GM04503 (cell line): ENCODE measurements at regions not wholly inside any gene's neighbourhood (a gene's known extent, or its start where the extent isn't known, plus 50 kb on each side); places are given as distances from the start of the nearest gene placed in this dataset.
"Not testable (repeated sequence)": the region's sequence is repeated elsewhere in the genome, so short reads cannot be mapped to it uniquely, and the experiment has no call there.

Source experiments
- DNase-seq: peaks from one replicate; pipeline ENCODE4 v3.0.0-alpha.2; 2012; ENCODE audit warnings: low read depth

DNA sequence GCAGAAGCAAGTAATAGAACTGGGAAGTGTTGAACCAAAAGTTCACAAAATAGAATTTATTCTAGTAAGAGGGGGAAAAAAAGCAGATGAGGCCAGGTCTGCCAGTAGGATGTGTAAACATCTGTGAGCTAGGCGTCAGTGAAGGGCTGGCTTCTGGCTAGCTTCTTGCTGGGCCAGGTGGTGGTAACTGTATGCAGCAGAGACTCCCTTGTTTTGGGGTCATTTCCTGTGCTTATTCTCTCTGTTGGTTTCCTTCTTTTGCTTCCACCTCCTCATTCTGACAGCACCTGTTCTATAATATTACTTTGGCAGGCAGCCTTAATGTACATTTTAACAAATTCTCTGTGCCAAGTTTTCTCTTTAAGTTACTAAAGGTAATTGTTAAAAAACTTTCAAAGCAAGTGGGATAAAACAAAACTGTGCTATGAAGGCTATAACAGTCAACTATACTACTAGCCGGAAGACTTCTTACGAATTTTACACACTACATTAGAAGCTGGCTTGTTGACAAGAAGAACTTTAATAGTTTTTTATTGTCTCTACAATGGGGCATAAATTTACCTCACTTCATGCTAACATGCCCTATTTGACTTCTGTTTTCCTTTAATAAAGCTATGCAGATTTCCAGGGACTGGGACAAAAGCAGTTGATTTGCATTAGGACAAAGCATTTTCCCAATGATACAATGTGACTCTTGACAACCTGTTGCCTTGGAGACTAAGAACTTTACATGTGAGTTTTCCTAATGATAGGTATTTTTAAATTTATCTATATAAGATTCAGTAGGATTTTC lies 318.8 kb upstream of the NAALADL2 start:
- no peak for DNase-seq

DNA sequence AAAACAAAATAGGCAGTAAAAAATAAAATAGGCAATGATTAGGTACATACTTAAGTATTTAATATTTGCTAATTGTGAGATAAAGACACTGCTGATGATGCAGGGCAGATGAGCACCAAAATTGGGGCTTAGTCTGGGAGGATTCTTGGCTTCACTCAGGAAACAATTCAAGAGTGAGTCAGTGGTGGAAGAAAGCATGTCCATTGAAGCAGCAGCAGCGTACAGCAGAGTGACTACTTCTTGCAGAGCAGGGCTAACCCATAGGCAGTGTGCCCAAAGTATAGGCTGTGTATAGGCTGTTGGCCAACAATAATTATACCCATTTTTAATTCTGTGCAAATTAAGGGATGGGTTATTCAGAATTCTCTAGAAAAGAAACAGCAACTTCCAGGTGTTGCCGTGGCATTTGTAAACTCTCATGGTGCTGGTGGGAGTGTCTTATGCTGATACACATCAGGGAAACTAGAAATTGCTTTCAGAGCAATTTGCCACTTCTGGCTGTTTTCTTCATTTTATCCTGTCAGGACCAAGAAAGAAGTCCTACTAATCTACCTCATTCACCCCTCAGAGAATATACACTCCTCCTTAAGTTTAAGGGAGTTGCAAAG lies 317.3 kb upstream of the NAALADL2 start:
- no peak for DNase-seq

DNA sequence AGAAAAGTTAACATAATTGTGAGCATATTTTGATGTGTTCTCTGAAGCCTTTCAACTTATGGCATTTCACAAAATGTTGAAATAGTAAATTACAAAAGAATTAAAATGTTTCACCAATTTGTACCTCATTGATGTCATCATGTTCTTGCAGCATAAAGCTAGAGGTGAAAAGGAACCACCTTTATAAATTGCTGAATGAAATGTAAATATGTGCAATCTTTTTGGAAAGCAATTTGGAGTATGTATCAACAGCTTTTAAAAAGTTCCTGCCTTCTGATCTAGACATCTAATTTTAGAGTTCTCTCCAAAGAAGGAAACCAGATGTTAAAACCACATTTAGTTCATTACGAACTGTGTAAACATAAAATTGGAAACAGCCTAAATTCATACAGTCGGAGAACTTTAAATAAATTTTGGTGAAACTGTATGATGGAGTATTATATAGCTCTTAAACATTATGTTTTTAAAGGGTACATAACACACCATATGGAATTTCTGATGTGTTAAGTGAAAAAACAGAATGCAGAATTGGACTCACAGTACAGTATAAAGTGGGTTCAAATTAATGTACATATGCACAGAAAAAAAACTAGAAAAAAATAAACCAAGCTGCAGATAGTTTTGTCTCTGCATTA lies 311.2 kb upstream of the NAALADL2 start:
- DNase-seq, result no peak

DNA sequence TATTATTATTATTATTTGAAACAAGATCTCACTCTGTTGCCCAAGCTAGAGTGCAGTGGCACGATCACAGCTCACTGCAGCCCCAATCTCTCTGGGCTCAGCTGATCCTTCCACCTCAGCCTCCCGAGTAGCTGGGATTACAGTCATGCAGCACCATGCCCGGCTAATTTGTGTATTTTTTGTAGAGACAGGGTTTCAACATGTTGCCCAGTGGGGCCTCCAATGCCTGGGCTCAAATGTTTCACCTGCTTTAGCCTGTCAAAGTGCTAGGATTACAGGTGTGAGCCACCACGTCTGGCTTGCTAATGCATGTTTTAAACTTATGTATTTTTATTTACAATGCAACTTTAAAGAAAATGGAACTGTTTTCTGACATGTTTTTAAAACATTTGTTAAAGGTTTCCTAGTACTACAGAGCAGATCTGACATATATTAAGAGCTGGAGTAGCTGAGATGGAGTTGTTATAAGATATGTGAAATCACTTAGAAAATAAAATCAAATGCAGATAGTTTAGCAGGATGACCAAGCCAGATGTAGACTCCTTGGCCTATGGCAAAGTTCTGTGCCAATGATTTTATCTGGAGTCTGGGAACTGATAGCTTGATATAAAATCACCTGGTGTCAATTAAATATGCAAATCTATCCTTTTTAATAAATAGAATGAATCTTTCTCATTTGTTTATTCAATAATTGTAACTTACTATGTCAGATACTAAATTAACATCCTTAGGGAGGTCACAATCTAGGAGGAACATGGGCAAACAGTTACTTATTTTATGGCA lies 310.1 kb upstream of the NAALADL2 start:
- DNase-seq, result no peak

DNA sequence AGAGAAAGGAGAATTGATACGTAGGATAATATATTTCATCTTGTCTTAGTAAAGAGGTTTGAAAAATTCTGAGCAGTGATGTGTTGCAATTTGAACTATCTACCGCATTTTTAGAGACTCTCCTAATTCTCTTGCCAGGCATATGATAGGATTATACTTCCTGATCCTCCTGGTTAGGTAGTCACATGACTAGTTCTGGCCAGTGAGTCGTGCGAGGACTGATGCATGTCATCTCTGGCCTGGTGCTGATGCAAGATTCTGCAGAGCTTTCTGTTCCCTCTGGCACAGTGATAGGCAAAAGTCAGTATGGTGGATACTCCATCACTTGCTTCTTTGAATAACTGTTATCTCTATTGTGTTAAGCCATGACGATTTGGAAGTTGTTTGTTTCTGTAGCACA lies 277.6 kb upstream of the NAALADL2 start:
- DNase-seq, result no peak

DNA sequence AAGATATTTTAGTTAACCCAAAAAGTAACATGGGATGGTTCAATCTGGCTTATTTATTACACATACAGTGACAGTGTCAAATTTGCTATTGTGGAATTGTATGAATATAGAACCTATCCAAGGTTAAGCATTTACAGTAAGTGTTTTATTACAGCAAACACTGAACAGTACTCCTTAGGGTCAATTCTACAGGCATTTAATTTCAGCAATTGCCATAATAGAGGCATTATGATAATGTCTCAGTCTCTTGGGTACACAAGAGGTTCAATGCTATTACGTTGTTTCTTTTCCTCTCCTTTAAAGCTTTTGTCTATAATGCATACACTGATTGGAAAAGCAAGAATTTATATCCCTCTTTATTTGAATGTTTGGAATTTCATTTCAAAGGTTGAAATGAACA lies 275.7 kb upstream of the NAALADL2 start:
- no peak for DNase-seq

DNA sequence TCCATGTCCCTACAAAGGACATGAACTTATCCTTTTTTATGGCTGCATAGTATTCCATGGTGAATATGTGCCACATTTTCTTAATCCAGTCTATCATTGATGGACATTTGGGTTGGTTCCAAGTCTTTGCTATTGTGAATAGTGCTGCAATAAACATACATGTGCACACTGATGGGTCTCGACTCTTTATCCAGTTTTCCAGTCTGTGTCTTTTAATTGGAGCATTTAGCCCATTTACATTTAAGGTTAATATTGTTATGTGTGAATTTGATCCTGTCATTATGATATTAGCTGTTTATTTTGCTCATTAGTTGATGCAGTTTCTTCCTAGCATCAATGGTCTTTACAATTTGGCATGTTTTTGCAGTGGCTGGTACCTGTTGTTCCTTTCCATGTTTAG lies 272.0 kb upstream of the NAALADL2 start:
- DNase-seq, result not testable (repeated sequence)

DNA sequence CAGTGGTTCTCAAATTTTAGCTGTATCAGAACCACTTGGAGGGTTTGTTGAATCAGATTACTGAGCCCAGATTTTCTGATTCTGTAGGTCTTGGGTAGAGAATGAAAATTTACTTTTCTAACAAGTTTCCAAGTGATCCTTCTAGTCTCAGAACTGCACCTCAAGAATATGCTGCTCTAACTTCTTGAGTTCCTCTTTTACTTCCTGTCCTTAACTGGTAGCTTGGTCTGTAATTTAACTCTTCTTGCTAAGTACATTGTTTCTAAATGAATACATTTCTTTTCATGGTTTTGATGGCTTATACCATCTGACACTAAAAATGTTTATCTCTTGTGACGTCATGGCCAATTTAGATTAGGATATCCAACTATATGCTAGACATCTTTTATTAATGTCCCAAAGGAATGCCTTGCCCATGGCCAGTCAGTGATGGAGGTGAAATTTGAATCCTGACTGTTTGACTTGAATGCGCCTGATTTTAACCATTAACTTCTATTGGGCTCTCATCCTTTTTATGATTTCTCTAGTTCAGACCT lies 262.6 kb upstream of the NAALADL2 start:
- DNase-seq, result no peak

DNA sequence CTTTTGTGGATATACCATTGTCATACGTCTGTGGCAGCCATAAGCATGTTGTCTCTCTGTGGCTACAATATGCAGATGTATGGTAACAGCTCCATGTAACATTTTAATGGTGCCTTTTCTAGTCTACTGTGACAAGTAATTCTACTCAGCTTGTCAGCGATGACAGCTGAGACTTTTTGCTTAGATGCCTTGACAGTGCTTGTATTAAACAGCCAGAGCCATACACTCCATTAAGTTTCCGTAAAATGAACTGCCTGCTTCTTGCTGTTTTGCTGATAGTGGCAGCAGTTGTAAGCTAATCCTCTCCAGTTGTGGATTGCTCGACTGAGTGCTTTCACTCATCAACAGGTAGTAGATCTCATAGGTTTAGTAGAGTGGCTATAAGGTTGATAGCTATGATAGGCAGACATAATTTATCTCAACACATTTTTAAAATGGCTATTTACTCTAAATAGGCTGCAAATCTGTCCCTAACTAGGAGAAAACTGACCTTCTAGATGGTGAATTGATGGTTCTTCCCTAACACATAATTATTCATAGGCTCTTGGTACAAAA lies 260.2 kb upstream of the NAALADL2 start:
- no peak for DNase-seq

DNA sequence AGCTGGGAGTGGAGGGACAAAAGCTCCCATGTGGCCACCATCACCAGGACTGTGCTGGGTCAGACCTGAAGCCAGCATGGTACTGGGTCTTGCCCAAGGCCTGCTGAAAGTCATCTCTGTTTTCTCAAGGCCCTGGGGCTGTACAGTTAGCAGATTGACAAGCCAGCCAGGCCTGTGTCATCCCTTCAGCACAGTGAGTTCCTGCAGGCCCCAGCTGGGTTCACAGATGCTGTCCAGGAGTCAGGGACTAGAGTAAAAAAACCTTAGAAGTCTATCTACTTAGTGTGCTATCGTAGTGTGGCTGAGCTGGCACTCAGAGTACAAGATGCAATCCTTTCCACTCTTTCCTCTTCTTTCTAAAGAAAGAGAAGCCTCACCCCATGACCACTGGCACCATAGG lies 246.0 kb upstream of the NAALADL2 start:
- no peak for DNase-seq

DNA sequence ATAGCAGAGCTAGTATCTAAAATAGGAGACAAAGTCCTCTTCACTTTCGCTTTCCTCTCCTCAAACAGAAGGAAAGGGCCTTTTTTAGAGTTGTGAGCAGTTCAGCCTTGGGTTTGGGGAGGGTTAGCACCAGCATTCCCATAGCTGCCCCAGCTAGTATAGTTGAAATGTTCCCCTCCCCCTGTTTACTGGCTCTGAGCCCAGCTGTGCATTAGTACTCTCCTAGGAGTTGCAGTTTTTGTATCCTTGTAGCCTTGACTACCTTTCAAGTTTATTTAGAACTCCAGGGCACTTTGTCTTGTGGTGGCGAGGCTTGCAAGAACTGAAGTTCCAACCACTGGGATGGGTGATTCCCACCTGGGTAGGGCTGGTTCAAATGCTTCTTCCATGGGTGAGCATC lies 245.1 kb upstream of the NAALADL2 start:
- DNase-seq, result no peak

DNA sequence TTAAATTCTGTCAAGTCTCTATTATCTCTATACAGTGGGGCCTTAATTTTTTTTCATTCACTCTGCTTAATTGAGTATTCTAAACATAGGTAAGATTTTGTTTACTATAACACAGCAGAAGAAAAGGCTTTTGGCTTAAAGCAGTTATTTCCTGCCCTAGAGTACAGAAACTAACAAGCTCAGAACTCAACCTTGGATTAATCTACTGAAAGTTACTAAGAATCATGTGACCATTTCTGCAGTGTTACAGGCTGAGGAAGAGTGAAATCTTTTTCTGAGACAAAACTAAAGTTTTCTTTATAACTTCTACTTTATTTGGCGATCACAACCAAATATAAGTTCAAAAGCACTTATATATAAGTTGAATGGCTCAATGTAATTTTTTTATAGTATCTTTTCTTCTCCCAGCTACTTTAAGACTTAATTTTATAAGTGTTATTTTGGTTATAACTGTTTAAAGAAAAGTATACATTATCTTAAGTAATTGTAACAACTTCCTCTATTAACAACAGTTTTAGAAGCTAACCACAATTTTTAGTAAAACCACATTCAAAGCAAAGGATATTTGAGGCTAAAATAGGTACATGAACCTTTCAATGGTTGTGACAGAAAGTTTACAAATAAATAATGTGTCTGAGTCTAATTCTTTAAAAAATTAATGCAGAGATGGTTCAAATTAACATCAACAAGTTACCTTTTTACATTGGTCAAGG lies 240.6 kb upstream of the NAALADL2 start:
- no peak for DNase-seq

DNA sequence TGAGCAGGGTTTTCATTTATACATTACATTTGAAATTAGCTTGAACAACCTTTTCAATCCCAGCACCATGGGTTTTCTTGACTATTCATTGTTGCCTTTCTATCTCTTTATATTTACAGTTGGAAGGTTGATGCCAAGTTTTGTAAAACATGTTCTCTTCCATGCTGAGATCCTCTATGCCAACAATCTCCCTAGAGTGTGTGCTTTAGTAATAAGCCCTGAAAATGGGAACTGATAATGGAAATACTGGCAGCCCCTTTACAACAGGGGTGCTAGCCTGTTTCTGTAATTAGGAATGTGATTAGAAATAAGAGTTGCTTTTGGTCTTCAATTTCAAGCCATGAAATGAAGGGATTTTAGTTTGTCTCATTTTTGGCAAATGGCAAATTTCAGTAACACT lies 239.9 kb upstream of the NAALADL2 start:
- DNase-seq, result no peak

DNA sequence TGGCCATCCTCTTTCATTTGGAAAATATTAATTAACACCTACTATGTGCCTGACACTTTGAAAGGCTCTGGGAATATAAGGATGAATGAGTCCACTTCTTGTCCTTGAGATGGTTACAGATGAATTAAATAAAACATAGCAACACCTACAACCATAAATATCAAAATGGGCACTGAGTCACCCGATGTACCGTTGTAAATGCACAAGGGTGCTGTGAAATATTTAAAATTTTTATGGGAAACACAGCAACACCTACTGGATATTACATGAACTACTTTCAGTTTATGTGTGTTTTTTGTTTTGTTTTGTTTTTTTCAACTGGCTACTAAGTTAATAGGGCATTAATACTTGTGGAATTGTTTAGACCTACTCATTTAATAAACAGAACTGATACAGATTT lies 239.0 kb upstream of the NAALADL2 start:
- DNase-seq, result no peak

DNA sequence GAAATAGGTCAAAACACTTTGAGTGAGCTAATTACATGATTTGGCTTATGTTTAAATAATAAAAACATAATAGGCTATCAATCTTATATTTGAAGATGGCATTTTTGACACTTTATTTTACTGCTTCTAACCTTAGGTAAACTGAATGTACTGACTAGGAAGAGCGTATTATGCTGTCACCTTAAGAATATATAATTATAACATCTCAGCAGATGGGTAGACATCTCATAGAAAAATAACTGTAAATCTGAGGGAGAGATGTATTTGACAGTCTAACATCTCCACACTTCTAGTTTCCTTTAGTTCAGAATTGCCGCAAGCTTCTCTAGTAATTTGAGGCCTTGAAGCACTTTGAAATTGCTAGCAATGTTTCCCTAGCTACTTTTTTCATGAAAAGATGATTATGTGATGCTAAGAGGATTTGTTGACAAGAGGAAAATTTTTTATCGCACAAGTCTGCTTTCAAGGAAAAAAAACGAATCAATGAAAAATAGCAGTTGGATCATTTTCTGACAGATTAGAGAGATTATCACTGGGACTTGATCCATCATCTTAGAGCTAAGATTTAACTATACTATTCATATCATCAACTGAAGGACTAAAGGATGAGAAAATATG lies 238.2 kb upstream of the NAALADL2 start:
- DNase-seq, result no peak

DNA sequence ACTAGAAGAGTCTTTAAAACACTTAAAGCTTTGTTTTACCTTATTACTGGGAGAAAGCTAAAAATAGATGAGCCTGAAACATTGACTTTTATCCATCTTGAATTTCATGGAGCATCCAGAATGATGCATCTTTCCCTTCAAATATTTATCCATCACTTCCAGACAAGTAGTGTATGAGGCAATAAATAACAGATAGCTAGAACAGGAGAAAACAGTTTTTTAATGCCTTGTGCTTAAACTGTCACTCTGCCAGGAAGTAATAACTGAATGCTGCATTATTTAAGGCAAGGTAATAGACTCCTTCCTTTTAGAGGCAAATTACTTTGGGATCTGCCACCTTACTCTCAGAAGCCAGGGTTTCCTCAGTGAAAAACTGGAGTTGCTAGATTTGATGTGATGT lies 225.8 kb upstream of the NAALADL2 start:
- DNase-seq, result no peak

DNA sequence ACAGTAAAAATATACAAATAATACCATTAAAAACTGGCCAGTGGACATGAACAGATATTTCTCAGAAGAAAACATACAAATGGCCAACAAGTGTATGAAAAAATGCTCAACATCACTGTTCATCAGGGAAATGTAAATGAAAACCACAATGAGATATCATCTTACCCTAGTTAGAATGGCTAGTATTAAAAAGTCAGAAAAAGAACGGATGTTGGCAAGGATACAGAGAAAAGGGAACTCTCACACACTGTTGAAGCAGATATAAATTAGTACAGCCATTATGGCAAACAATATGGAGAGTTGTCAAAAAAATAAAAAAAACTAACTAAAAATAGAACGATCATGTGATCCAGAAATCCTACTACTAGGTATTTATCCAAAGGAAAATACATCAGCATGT lies 222.7 kb upstream of the NAALADL2 start:
- no peak for DNase-seq

DNA sequence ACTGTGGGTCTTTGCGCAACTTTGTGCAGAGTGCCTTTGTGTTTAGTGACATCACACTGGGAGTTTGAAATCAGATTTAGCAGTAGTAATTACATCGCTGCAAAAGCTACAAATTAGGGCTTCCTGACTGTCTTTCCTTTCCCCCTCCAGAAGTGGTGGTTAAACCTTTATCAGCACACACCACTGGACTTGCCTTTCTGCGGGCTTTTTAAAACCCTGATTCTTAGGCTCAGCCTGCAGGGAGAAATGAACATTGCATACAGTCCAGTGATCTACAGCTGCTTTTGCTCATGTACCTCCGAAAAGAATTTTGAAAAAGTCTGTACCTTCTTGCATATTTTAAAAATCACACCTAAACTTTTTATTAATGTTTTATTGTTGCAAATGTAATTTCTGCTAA lies 219.7 kb upstream of the NAALADL2 start:
- no peak for DNase-seq

DNA sequence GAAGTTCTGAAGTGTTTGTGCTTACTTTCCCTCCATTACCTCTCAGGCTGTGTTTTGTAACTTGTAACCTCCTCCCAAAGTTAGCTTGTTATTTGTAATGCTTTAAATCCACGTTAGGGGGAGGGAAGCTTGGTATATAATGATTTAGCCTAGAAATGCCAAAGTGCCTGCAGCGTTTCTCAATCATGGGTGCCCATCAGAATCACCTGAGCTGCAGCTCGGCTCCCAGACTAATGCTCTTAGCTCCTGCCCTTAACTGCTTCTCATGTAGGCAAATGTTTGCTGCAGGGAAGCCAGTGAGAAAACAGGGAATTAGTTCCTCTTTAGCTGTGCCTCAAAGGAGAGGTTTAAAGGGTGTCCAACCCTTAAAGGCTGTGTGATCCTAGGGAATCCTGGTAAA lies 219.2 kb upstream of the NAALADL2 start:
- no peak for DNase-seq

DNA sequence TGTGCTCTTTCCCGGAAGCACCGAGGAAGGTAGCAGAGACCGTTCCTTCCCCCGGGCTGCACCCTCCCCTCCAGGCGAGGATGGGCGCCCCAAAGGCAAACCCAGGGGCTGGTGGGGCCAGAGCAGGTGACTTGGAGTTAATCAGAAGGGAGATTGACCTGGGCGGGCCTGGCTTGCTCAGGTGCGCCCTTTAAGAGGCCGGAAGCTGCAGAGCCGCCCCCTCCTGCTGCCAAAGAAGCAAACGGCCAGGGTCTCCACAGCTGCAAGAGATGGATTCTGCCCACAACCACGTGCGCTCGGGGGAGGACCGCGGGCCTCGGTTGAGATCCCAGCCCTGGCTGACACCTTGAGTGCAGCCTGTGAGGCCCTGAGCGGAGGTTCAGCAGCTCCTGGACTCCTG lies 218.2 kb upstream of the NAALADL2 start:
- DNase-seq, result no peak

DNA sequence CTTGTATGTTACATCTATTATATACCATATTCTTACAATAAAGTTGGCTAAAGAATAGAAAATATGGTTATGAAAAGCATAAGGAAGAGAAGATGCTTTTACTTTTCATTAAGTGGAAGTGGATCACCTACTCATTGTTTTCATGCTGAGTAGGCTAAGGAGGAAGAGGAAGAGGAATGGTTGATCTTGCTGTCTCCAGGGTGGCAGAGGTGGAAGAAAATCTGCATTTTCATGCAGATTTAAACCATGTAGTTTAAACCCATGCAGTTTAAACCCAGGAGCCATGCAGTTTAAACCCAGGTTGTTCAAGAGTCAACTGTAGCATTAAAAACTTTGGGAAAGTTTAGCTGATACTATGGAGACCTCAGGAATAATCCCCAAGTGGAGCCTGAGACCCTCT lies 214.8 kb upstream of the NAALADL2 start:
- no peak for DNase-seq
